ENCODE measurements at regions not wholly inside any gene's neighbourhood (a gene's known extent, or its start where the extent isn't known, plus 50 kb on each side); places are given as distances from the start of the nearest gene placed in this dataset.

DNA sequence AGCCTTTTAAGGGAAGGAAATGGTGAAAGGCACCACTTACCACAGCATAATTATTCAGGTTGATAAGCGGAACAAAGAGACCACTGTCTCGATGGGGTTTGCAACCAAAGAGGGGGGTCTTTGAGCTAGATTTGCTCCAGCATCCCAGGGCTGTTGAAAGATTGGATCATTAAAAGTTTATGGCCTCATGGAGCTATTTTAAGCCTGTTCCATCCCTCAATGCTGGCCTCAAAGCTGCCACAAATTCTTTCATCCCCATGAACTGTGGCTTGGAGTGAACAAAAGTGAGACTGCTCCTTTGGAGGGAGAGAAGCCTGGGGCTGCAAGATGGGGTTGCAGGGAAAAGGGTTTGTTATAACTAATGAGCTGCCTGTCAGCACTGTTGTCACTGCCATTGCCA is 209.8 kb downstream of the RTL9 start:
- H3K18ac ChIP-seq (ENCODE audit: insufficient read length, low read depth, low read length), result no peak overlapping the region
- Mint-ChIP-seq H3K4me3 (no peak overlapping the region), H3K9me3 (peaks cover 4 to 6% of the 10 kb centered on the region in 2 experiments; a peak in 4 of 5 replicates), H3K36me3 (ENCODE audit: insufficient read depth in 1 of 3, low read depth in 3 of 3) (0 out of 7 replicates have a peak, but pooled peaks cover 0 to 4% (median 0%) of the 10 kb centered on the region in 3 experiments), H3K27me3 (ENCODE audit: low read depth) (no peaks in the 10 kb centered on the region), H3K4me1 (no peaks in the 10 kb centered on the region), H3K27ac (peak overlapping the region in 1 of 3 experiments; percentile 42; a peak in 1 of 7 replicates)
- H4K5ac ChIP-seq (ENCODE audit: insufficient read length, low read depth, low read length), result no peak overlapping the region
- no peak overlapping the region for H3K23ac ChIP-seq (ENCODE audit: insufficient read length, low read depth, low read length)
- no peaks in the 10 kb centered on the region for H3K27me3 ChIP-seq (ENCODE audit: insufficient read depth, low read length)
- no peak overlapping the region for H3K27ac ChIP-seq (ENCODE audit: insufficient read length, low read depth, low read length)
- H3K4me1 ChIP-seq (ENCODE audit: insufficient read depth, low read length), result no peaks in the 10 kb centered on the region
- no peaks in the 10 kb centered on the region for H4K20me1 ChIP-seq (ENCODE audit: control insufficient read depth, insufficient read depth, insufficient read length)
- no peak overlapping the region for H4K8ac ChIP-seq (replicated peaks; ENCODE audit: insufficient read length, low read depth, low read length)
- no peak overlapping the region for H3K56ac ChIP-seq (ENCODE audit: insufficient read length, low read depth, low read length)
- H3K14ac ChIP-seq (ENCODE audit: insufficient read depth, low read length), result no peak overlapping the region
- no peaks in the 10 kb centered on the region for H3K23me2 ChIP-seq (ENCODE audit: insufficient read length, low read depth, low read length, poor library complexity, severe bottlenecking)
- no peak overlapping the region for H2AK5ac ChIP-seq (ENCODE audit: insufficient read length, low read length)
- H3K4me2 ChIP-seq (ENCODE audit: insufficient read depth, insufficient read length, low read length), result no peak overlapping the region
- no peak overlapping the region for H2BK5ac ChIP-seq (ENCODE audit: insufficient read length, low read length)
- no peak overlapping the region for H2BK20ac ChIP-seq (ENCODE audit: low read depth, low read length, poor library complexity, severe bottlenecking)
- H2BK120ac ChIP-seq (ENCODE audit: low read depth, low read length, poor library complexity, severe bottlenecking), result no peak overlapping the region
- TF ChIP-seq, protein P1, sequence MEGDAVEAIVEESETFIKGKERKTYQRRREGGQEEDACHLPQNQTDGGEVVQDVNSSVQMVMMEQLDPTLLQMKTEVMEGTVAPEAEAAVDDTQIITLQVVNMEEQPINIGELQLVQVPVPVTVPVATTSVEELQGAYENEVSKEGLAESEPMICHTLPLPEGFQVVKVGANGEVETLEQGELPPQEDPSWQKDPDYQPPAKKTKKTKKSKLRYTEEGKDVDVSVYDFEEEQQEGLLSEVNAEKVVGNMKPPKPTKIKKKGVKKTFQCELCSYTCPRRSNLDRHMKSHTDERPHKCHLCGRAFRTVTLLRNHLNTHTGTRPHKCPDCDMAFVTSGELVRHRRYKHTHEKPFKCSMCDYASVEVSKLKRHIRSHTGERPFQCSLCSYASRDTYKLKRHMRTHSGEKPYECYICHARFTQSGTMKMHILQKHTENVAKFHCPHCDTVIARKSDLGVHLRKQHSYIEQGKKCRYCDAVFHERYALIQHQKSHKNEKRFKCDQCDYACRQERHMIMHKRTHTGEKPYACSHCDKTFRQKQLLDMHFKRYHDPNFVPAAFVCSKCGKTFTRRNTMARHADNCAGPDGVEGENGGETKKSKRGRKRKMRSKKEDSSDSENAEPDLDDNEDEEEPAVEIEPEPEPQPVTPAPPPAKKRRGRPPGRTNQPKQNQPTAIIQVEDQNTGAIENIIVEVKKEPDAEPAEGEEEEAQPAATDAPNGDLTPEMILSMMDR (conservative IDR thresholded peaks at IDR 0.05), result no peak
- no peak overlapping the region for H2AFZ ChIP-seq (ENCODE audit: low read length)
- H3T11ph ChIP-seq (ENCODE audit: low read length), result no peak overlapping the region
- H3K4ac ChIP-seq (ENCODE audit: low read depth, low read length), result no peak overlapping the region
- H4K91ac ChIP-seq (ENCODE audit: insufficient read length, low read depth, low read length), result no peak overlapping the region
- DNase-seq, result no peak
- H2BK12ac ChIP-seq (ENCODE audit: insufficient read length, low read depth, low read length), result no peak overlapping the region
- no CpG with 5 or more reads among the region's 2 CpGs for WGBS (ENCODE audit: extremely low coverage, insufficient read length, low lambda C conversion rate)
- H3K79me1 ChIP-seq (ENCODE audit: insufficient read depth, low read depth, low read length, poor library complexity, severe bottlenecking), result no peaks in the 10 kb centered on the region
- H3K9me3 ChIP-seq (ENCODE audit: control insufficient read depth, low read depth, low read length), result no peaks in the 10 kb centered on the region
- no peaks in the 10 kb centered on the region for H3K79me2 ChIP-seq (ENCODE audit: insufficient read depth, low read length)
- no peak overlapping the region for H3K9ac ChIP-seq (ENCODE audit: extremely low read depth, insufficient read length, low read length)
- no peak overlapping the region for H2BK15ac ChIP-seq (ENCODE audit: low read depth, low read length)

All from H9 (cell line).